Endothelial cell (in vitro differentiated cells): ENCODE measurements at regions not wholly inside any gene's neighbourhood (a gene's known extent, or its start where the extent isn't known, plus 50 kb on each side); places are given as distances from the start of the nearest gene placed in this dataset.

Experiments
- DNase-seq: peaks from one replicate; pipeline ENCODE4 v3.0.0; 2021; ENCODE audit warnings: low spot score
- H3K27ac Mint-ChIP-seq: one replicate; pipeline ENCODE4 v1.8.0; 2021; ENCODE audit warnings: mixed read lengths, inconsistent platforms; ENCODE audit not compliant: unreplicated experiment
- H3K27me3 Mint-ChIP-seq: one replicate; pipeline ENCODE4 v1.8.0; 2021; ENCODE audit warnings: mild to moderate bottlenecking, moderate library complexity, mixed read lengths, inconsistent platforms; ENCODE audit not compliant: unreplicated experiment
- H3K36me3 Mint-ChIP-seq: one replicate; pipeline ENCODE4 v1.8.0; 2021; ENCODE audit warnings: mild to moderate bottlenecking, low read depth, mixed read lengths, inconsistent platforms; ENCODE audit not compliant: unreplicated experiment
- H3K4me1 Mint-ChIP-seq: one replicate; pipeline ENCODE4 v1.8.0; 2021; ENCODE audit warnings: mild to moderate bottlenecking, mixed read lengths, inconsistent platforms; ENCODE audit not compliant: unreplicated experiment
- H3K4me3 Mint-ChIP-seq: one replicate; pipeline ENCODE4 v1.8.0; 2021; ENCODE audit warnings: mild to moderate bottlenecking, mixed read lengths, inconsistent platforms; ENCODE audit not compliant: unreplicated experiment
- H3K9me3 Mint-ChIP-seq: one replicate; pipeline ENCODE4 v1.8.0; 2021; ENCODE audit warnings: mixed read lengths, inconsistent platforms; ENCODE audit not compliant: unreplicated experiment
- TF ChIP-seq, protein P1 (sequence below): fragments of 200-600 bp; sonication (generic); IDR thresholded peaks from one replicate; pipeline ENCODE4 v1.5.0; 2021; ENCODE audit warnings: antibody characterized with exemption; ENCODE audit not compliant: unreplicated experiment

DNA sequence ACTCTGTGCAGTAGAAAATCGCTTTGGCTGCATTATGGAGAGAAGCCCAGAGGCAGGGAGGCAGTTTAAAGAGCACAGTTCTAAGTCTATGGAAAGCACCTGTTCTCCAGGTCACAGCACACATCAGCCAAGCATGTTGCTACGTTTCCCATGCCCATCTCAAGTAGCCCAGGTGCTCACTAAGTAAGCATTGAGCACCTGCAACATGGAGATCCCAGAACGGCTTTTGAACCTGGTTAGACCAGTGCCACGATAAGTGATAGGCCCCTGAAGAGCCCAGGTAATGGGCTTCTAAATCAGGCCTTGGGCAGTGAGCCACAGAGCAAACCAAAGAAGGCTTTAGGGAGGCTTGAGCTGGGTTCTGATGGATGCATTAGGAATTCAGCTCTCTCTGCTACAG, 186.2 kb downstream of the C1orf94 start:
- TF ChIP-seq, protein P1, sequence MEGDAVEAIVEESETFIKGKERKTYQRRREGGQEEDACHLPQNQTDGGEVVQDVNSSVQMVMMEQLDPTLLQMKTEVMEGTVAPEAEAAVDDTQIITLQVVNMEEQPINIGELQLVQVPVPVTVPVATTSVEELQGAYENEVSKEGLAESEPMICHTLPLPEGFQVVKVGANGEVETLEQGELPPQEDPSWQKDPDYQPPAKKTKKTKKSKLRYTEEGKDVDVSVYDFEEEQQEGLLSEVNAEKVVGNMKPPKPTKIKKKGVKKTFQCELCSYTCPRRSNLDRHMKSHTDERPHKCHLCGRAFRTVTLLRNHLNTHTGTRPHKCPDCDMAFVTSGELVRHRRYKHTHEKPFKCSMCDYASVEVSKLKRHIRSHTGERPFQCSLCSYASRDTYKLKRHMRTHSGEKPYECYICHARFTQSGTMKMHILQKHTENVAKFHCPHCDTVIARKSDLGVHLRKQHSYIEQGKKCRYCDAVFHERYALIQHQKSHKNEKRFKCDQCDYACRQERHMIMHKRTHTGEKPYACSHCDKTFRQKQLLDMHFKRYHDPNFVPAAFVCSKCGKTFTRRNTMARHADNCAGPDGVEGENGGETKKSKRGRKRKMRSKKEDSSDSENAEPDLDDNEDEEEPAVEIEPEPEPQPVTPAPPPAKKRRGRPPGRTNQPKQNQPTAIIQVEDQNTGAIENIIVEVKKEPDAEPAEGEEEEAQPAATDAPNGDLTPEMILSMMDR, result no peak
- no peaks in the 10 kb centered on the region for H3K4me1 Mint-ChIP-seq
- H3K4me3 Mint-ChIP-seq, result no peak overlapping the region
- H3K27me3 Mint-ChIP-seq, result peaks cover 2% of the 10 kb centered on the region
- no peaks in the 10 kb centered on the region for H3K9me3 Mint-ChIP-seq
- H3K36me3 Mint-ChIP-seq, result no peaks in the 10 kb centered on the region
- H3K27ac Mint-ChIP-seq, result no peak overlapping the region
- DNase-seq, result no peak

DNA sequence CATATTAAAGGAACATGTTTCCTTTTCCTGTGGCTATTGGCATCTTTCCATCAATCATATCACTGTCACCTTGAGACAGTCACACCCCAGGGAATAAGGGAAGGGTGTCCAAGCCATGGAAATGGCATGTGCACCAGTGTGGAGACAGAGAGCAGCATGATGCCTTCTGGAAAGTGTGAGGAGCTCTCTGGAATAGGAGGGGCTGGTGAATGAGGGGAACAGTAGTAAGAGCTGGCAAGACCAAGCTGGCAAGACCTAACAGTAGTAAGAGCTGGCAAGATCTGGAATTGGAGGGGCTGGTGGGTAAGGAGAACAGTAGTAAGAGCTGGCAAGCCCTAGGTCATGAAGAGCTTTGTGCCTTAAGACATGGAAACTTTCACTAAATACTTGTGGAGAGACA, 186.7 kb downstream of the C1orf94 start:
- TF ChIP-seq, protein P1, result no peak
- Mint-ChIP-seq H3K27me3 (peaks cover 2% of the 10 kb centered on the region), H3K27ac (no peak overlapping the region), H3K4me1 (no peaks in the 10 kb centered on the region), H3K36me3 (no peaks in the 10 kb centered on the region), H3K9me3 (no peaks in the 10 kb centered on the region), H3K4me3 (no peak overlapping the region)
- DNase-seq, result no peak

DNA sequence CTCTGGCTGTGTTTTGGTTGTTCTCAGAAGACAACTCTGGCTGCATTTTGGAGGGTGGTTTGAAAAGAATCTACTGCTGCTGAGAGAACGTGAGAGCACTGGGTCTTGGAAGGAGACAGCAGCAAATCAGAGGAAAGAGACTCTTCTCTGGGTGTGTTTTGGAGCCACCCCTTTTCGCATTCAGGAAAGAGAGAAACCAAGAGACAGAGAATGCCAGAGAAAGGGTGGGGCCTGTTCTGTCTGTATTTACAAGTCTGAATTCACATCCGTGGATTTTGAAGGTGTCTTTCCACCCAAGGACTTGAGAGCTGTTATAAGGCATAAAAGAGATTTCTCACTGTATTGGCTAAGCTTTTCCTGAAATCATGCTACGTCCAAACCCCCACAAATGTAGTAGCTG, 187.2 kb downstream of the C1orf94 start:
- Mint-ChIP-seq H3K9me3 (no peaks in the 10 kb centered on the region), H3K36me3 (no peaks in the 10 kb centered on the region), H3K27ac (no peak overlapping the region), H3K4me3 (no peak overlapping the region), H3K27me3 (peaks cover 2% of the 10 kb centered on the region), H3K4me1 (no peaks in the 10 kb centered on the region)
- DNase-seq, result no peak
- TF ChIP-seq, protein P1, result no peak

DNA sequence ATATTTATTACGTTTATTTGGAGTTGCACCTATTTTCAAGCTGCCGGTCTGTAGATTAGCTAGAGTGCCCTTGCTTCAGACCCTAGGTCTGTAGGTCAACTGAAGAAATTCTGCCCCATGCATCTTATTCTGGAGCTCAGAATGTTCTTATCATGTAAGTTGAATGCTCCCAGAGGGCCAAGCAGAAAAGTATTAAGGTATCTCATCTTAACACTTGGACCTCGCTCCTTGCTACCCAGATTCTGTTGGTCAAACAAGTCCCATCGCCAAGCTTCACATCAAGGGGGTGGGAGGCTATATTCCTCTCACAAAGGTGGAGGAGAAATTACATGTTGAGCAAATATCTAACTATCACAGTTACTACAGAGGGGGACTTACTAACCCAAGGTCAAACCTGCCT, 187.7 kb downstream of the C1orf94 start:
- TF ChIP-seq, protein P1, result no peak
- no peaks in the 10 kb centered on the region for H3K36me3 Mint-ChIP-seq
- H3K9me3 Mint-ChIP-seq, result no peaks in the 10 kb centered on the region
- H3K4me3 Mint-ChIP-seq, result no peak overlapping the region
- no peaks in the 10 kb centered on the region for H3K4me1 Mint-ChIP-seq
- no peak overlapping the region for H3K27ac Mint-ChIP-seq
- peaks cover 2% of the 10 kb centered on the region for H3K27me3 Mint-ChIP-seq
- no peak for DNase-seq

DNA sequence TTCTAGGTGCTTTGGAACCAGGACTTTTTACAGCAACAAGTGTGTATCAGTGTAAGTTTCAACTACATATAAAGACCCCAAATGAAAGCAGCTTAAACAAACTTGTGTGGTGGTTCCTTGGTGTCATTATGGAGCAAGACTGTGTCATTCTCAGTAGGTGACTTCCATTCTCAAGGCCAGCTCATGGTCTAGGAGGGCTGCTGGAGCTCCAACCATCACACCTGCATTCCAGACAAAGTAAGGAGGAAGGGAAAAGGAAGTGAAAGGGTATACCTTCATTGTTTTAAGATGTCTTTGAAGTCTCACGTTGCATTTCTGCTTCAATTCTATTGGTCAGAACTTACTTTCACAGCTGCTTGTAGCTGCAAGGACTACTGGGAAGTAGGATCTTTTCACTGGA, 188.6 kb downstream of the C1orf94 start:
- Mint-ChIP-seq H3K36me3 (no peaks in the 10 kb centered on the region), H3K4me1 (no peaks in the 10 kb centered on the region), H3K27ac (no peak overlapping the region), H3K27me3 (peaks cover 2% of the 10 kb centered on the region), H3K9me3 (no peaks in the 10 kb centered on the region), H3K4me3 (no peak overlapping the region)
- no peak for DNase-seq
- TF ChIP-seq, protein P1, result no peak
